Left ventricle myocardium superior (tissue), 1 donor: ENCODE measurements at regions not wholly inside any gene's neighbourhood (a gene's known extent, or its start where the extent isn't known, plus 50 kb on each side); places are given as distances from the start of the nearest gene placed in this dataset.

Experiments used
- ATAC-seq: fragments of 200-7000 bp; cut with Tn5 transposase; one replicate; pipeline ENCODE4 v1.9.1; 2020; ENCODE audit warnings: mild to moderate bottlenecking, moderate library complexity
- DNase-seq: peaks from one replicate; pipeline ENCODE4 v3.0.0-alpha.2; 2020
- intact Hi-C: fragments of 100-400 bp; cut with micrococcal nuclease; formaldehyde crosslinking; loops from one replicate; pipeline ENCODE4 v1.11.0; 2022
- donor health status: DM: no; HTN: yes; CAD: no; lungs with severe emphysema.

- intact Hi-C loops = no loop called here
- DNase-seq = no peak
- ATAC-seq = no peak
Measured at GRCh38 chr11:23124249-23124648, 264.0 kb upstream of the CCDC179 start.

GRCh38 chr11:23124996-23125395 lies 264.7 kb upstream of the CCDC179 start:
- ATAC-seq (no peak), DNase-seq (no peak)
- intact Hi-C loops = no loop called here

GRCh38 chr11:23127706-23128105 lies 267.4 kb upstream of the CCDC179 start:
- ATAC-seq (no peak), DNase-seq (no peak)
- intact Hi-C loops = no loop called here

- no peak for ATAC-seq
- intact Hi-C loops = no loop called here
- no peak for DNase-seq
Measured at GRCh38 chr11:23134627-23135026, 274.4 kb upstream of the CCDC179 start.

- ATAC-seq = no peak
- DNase-seq = no peak
- intact Hi-C loops = no loop called here
Measured at GRCh38 chr11:23138761-23139160, 278.5 kb upstream of the CCDC179 start.

- no peak for ATAC-seq
- intact Hi-C loops = no loop called here
Measured at GRCh38 chr11:23143022-23143421, 282.7 kb upstream of the CCDC179 start.

GRCh38 chr11:23151819-23152218 lies 291.5 kb upstream of the CCDC179 start:
- ATAC-seq (no peak), DNase-seq (no peak)
- intact Hi-C loops = no loop called here

More at GRCh38 chr11:23143022-23143421, 282.7 kb upstream of the CCDC179 start:
- DNase-seq = no peak

GRCh38 chr11:23155503-23155902 lies 295.2 kb upstream of the CCDC179 start:
- ATAC-seq = no peak
- intact Hi-C loops = no loop called here

GRCh38 chr11:23164022-23164421 lies 303.7 kb upstream of the CCDC179 start:
- intact Hi-C loops = no loop called here
- ATAC-seq = no peak
- DNase-seq = no peak

More at GRCh38 chr11:23155503-23155902, 295.2 kb upstream of the CCDC179 start:
- no peak for DNase-seq

- DNase-seq (no peak), ATAC-seq (no peak)
- intact Hi-C loops = no loop called here
Measured at GRCh38 chr11:23166376-23166775, 306.1 kb upstream of the CCDC179 start.

- ATAC-seq (no peak), DNase-seq (no peak)
- intact Hi-C loops = no loop called here
Measured at GRCh38 chr11:23179609-23180008, 319.3 kb upstream of the CCDC179 start.

- intact Hi-C loops = no loop called here
- no peak for DNase-seq
- no peak for ATAC-seq
Measured at GRCh38 chr11:23181022-23181807, 320.9 kb upstream of the CCDC179 start.

GRCh38 chr11:23192256-23192655 lies 332.0 kb upstream of the CCDC179 start:
- ATAC-seq = no peak
- no peak for DNase-seq
- intact Hi-C loops = no loop called here

- no peak for DNase-seq
- no peak for ATAC-seq
- intact Hi-C loops = no loop called here
Measured at GRCh38 chr11:23201936-23202522, 341.8 kb upstream of the CCDC179 start.

- no peak for ATAC-seq
- DNase-seq = no peak
- intact Hi-C loops = no loop called here
Measured at GRCh38 chr11:23202611-23203010, 342.3 kb upstream of the CCDC179 start.

GRCh38 chr11:23205156-23205871 lies 345.0 kb upstream of the CCDC179 start:
- DNase-seq = no peak
- intact Hi-C loops = no loop called here

GRCh38 chr11:23206741-23207336 lies 346.6 kb upstream of the CCDC179 start:
- no peak for ATAC-seq
- no peak for DNase-seq
- intact Hi-C loops = no loop called here

More at GRCh38 chr11:23205156-23205871, 345.0 kb upstream of the CCDC179 start:
- ATAC-seq = no peak

GRCh38 chr11:23211221-23211620 lies 350.9 kb upstream of the CCDC179 start:
- ATAC-seq = no peak
- no peak for DNase-seq
- intact Hi-C loops = no loop called here

GRCh38 chr11:23212807-23213206 lies 352.5 kb upstream of the CCDC179 start:
- ATAC-seq (no peak), DNase-seq (no peak)
- intact Hi-C loops = no loop called here

- no peak for DNase-seq
- intact Hi-C loops = no loop called here
Measured at GRCh38 chr11:23217072-23217471, 356.8 kb upstream of the CCDC179 start.

More at GRCh38 chr11:23217072-23217471, 356.8 kb upstream of the CCDC179 start:
- no peak for ATAC-seq
